H1 (cell line): ENCODE measurements at regions not wholly inside any gene's neighbourhood (a gene's known extent, or its start where the extent isn't known, plus 50 kb on each side); places are given as distances from the start of the nearest gene placed in this dataset.

Experiments used
- CTCF ChIA-PET: fragments of 300-600 bp; sonication (Branson Sonifier 250); formaldehyde crosslinking; loops from one replicate; lab custom pipeline; 2021; ENCODE audit not compliant: partially characterized antibody; lab: Charles Lee
- POLR2A ChIA-PET: fragments of 300-600 bp; sonication (Branson Sonifier 250); formaldehyde crosslinking; loops from one replicate; lab custom pipeline; 2021; ENCODE audit warnings: inconsistent platforms; ENCODE audit not compliant: partially characterized antibody; lab: Charles Lee
- DNase-seq, 2 experiments: peaks; one replicate each; pipeline versions ENCODE4 v3.0.0 to v3.0.0-alpha.2; 2010 to 2022; ENCODE audit warnings: low spot score in 2 of 2, low read depth in 1 of 2, mixed read lengths in 1 of 2
- FAIRE-seq: peaks from 2 replicates; lab custom pipeline; 2011; peaks lifted over from hg19 to GRCh38; lab: Jason Lieb, UNC
- H2AFZ ChIP-seq: 2 replicates; pipeline ENCODE4 v1.8.1; 2012; ENCODE audit warnings: low read length, inconsistent platforms
- H2AK5ac ChIP-seq: 2 replicates; pipeline ENCODE4 v1.6.1; 2013; ENCODE audit warnings: low read depth, low read length
- H2BK120ac ChIP-seq: replicated peaks from 2 replicates; pipeline ENCODE3; 2013; ENCODE audit warnings: low read depth, low read length, inconsistent platforms
- H2BK12ac ChIP-seq: 2 replicates; pipeline ENCODE4 v1.6.1; 2013; ENCODE audit warnings: low read depth, low read length
- H2BK15ac ChIP-seq: 2 replicates; pipeline ENCODE4 v1.6.1; 2013; ENCODE audit warnings: low read length
- H2BK20ac ChIP-seq: 2 replicates; pipeline ENCODE4 v1.6.1; 2013; ENCODE audit warnings: low read length
- H2BK5ac ChIP-seq: 2 replicates; pipeline ENCODE4 v1.6.1; 2013; ENCODE audit warnings: low read depth, low read length
- H3K14ac ChIP-seq: 2 replicates; pipeline ENCODE4 v1.6.1; 2013; ENCODE audit warnings: inconsistent platforms; ENCODE audit not compliant: insufficient read length
- H3K18ac ChIP-seq: 2 replicates; pipeline ENCODE4 v1.6.1; 2013; ENCODE audit warnings: low read length; ENCODE audit errors: extremely low read depth
- H3K23ac ChIP-seq: 2 replicates; pipeline ENCODE4 v1.6.1; 2013; ENCODE audit warnings: inconsistent platforms; ENCODE audit not compliant: insufficient read length
- H3K23me2 ChIP-seq: 2 replicates; pipeline ENCODE4 v1.6.1; 2013; ENCODE audit warnings: low read depth, low read length
- H3K27ac ChIP-seq: 2 replicates; pipeline ENCODE4 v1.6.1; 2011; ENCODE audit warnings: low read depth, low read length, inconsistent platforms
- H3K27me3 ChIP-seq, 4 experiments: replicated peaks in 1 of 4; 1 replicate in 1 of 4; 2 replicates in 3 of 4; pipeline versions ENCODE4 v1.6.1 to v1.8.1; 2011 to 2013; ENCODE audit warnings: low read length in 3 of 4, mild to moderate bottlenecking in 3 of 4, inconsistent platforms in 2 of 4, mixed read lengths in 2 of 4, moderate library complexity in 1 of 4; ENCODE audit not compliant: control insufficient read depth in 3 of 4, insufficient read depth in 3 of 4; ENCODE audit errors: extremely low read depth in 1 of 4
- H3K36me3 ChIP-seq, 4 experiments: 2 replicates each; pipeline versions ENCODE4 v1.6.1 to v1.8.1; 2011 to 2013; ENCODE audit warnings: mild to moderate bottlenecking in 4 of 4, low read length in 3 of 4, moderate library complexity in 2 of 4, control low read depth in 1 of 4, inconsistent platforms in 1 of 4; ENCODE audit not compliant: insufficient read depth in 4 of 4, control insufficient read depth in 2 of 4
- H3K4ac ChIP-seq: replicated peaks from 2 replicates; pipeline ENCODE3; 2013; ENCODE audit warnings: low read length, low read depth, mixed read lengths, inconsistent platforms; ENCODE audit not compliant: insufficient read length
- H3K4me1 ChIP-seq, 4 experiments: replicated peaks in 1 of 4; 1 replicate in 1 of 4; 2 replicates in 3 of 4; pipeline versions ENCODE4 v1.6.1 to v1.8.1; 2011 to 2013; ENCODE audit warnings: low read length in 3 of 4, inconsistent platforms in 2 of 4, mixed read lengths in 1 of 4; ENCODE audit not compliant: insufficient read depth in 4 of 4, control insufficient read depth in 3 of 4
- H3K4me2 ChIP-seq, 2 experiments: 2 replicates each; pipeline versions ENCODE4 v1.6.1 to v1.8.1; 2011 to 2013; ENCODE audit warnings: low read depth in 2 of 2, low read length in 2 of 2, control low read depth in 1 of 2, inconsistent platforms in 1 of 2, mild to moderate bottlenecking in 1 of 2; ENCODE audit not compliant: insufficient read depth in 1 of 2
- H3K4me3 ChIP-seq, 4 experiments: fragments of 200-600, 300-600 bp in 1 of 4; sonication (generic), shearing (Covaris generic), sonication (Bioruptor Twin) in 1 of 4; 2 replicates each; pipeline versions ENCODE4 v1.5.1 to v1.8.1; 2011 to 2016; ENCODE audit warnings: low read length in 4 of 4, low read depth in 3 of 4, control low read depth in 2 of 4, inconsistent platforms in 2 of 4, mild to moderate bottlenecking in 2 of 4, mixed read lengths in 1 of 4, moderate library complexity in 1 of 4; ENCODE audit not compliant: insufficient read depth in 2 of 4; ENCODE audit errors: extremely low read depth in 1 of 4
- H3K56ac ChIP-seq: replicated peaks from 2 replicates; pipeline ENCODE3; 2013; ENCODE audit warnings: low read depth, mild to moderate bottlenecking, mixed read lengths, low read length, inconsistent platforms; ENCODE audit not compliant: insufficient read length
- H3K79me1 ChIP-seq: 2 replicates; pipeline ENCODE4 v1.6.1; 2013; ENCODE audit warnings: low read depth, low read length, control low read depth
- H3K79me2 ChIP-seq, 2 experiments: 2 replicates each; pipeline versions ENCODE4 v1.6.1 to v1.8.1; 2012 to 2013; ENCODE audit warnings: low read length in 2 of 2, mild to moderate bottlenecking in 2 of 2, inconsistent platforms in 1 of 2; ENCODE audit not compliant: insufficient read depth in 2 of 2, control insufficient read depth in 1 of 2
- H3K9ac ChIP-seq, 4 experiments: replicated peaks in 1 of 4; 1 replicate in 1 of 4; 2 replicates in 3 of 4; pipeline versions ENCODE4 v1.6.1 to v1.8.1; 2011 to 2013; ENCODE audit warnings: low read depth in 3 of 4, low read length in 3 of 4, control low read depth in 2 of 4, mild to moderate bottlenecking in 2 of 4, moderate library complexity in 2 of 4, inconsistent platforms in 1 of 4; ENCODE audit errors: extremely low read depth in 1 of 4
- H3K9me3 ChIP-seq, 2 experiments: 2 replicates each; pipeline versions ENCODE4 v1.6.1 to v1.8.1; 2012 to 2013; ENCODE audit warnings: mild to moderate bottlenecking in 2 of 2, moderate library complexity in 2 of 2, control low read depth in 1 of 2, inconsistent platforms in 1 of 2, low read depth in 1 of 2, low read length in 1 of 2, mixed read lengths in 1 of 2; ENCODE audit not compliant: insufficient read depth in 2 of 2
- H4K20me1 ChIP-seq, 2 experiments: replicated peaks in 1 of 2; 2 replicates each; pipeline versions ENCODE3 to v1.8.1; 2011 to 2013; ENCODE audit warnings: inconsistent platforms in 2 of 2, low read length in 2 of 2, mild to moderate bottlenecking in 1 of 2; ENCODE audit not compliant: insufficient read depth in 2 of 2, control insufficient read depth in 1 of 2
- H4K5ac ChIP-seq: 2 replicates; pipeline ENCODE4 v1.6.1; 2013; ENCODE audit warnings: low read length, low read depth, mixed read lengths, inconsistent platforms; ENCODE audit not compliant: insufficient read length
- H4K8ac ChIP-seq: 2 replicates; pipeline ENCODE4 v1.8.0; 2013; ENCODE audit warnings: mild to moderate bottlenecking, moderate library complexity, low read length, inconsistent platforms; ENCODE audit not compliant: insufficient read depth; ENCODE audit errors: extremely low read depth
- H4K91ac ChIP-seq: replicated peaks from 2 replicates; pipeline ENCODE3; 2013; ENCODE audit warnings: low read length, mixed read lengths, inconsistent platforms; ENCODE audit not compliant: insufficient read length
- ATF3 ChIP-seq: IDR thresholded peaks from 2 replicates; pipeline ENCODE4 v1.6.1; 2011; ENCODE audit warnings: low read depth, mild to moderate bottlenecking, low read length; ENCODE audit not compliant: insufficient read depth
- BCL11A ChIP-seq, 2 experiments: IDR thresholded peaks; one replicate each; pipeline ENCODE4 v1.6.1; 2011; ENCODE audit warnings: low read depth in 2 of 2, low read length in 2 of 2, mild to moderate bottlenecking in 2 of 2
- CBX8 ChIP-seq: fragments of 300-800, 300-1000 bp; sonication (generic); IDR thresholded peaks from 2 replicates; pipeline ENCODE4 v1.7.1; 2016; ENCODE audit warnings: low read depth, low read length, borderline replicate concordance
- CEBPB ChIP-seq: IDR thresholded peaks from 2 replicates; pipeline ENCODE4 v1.6.1; 2012; ENCODE audit warnings: low read depth, low read length
- FOSL1 ChIP-seq: IDR thresholded peaks from 2 replicates; pipeline ENCODE4 v1.6.1; 2011; ENCODE audit warnings: mild to moderate bottlenecking, low read depth, low read length, moderate library complexity; ENCODE audit not compliant: insufficient read depth
- MAX ChIP-seq: IDR thresholded peaks from 2 replicates; pipeline ENCODE4 v1.6.1; 2012; ENCODE audit warnings: inconsistent platforms
- POU5F1 ChIP-seq: IDR thresholded peaks from 2 replicates; pipeline ENCODE4 v1.6.1; 2011; ENCODE audit warnings: low read depth, mild to moderate bottlenecking, low read length, moderate library complexity
- RBBP5 ChIP-seq: IDR thresholded peaks from 2 replicates; pipeline ENCODE4 v1.7.1; 2012; ENCODE audit warnings: low read depth, mild to moderate bottlenecking, inconsistent platforms, low read length, moderate library complexity, borderline replicate concordance
- SAP30 ChIP-seq: fragments of 300-600 bp; sonication (generic); IDR thresholded peaks from 2 replicates; pipeline ENCODE4 v1.7.1; 2012; ENCODE audit warnings: low read length, moderate library complexity, mild to moderate bottlenecking, inconsistent platforms; ENCODE audit not compliant: insufficient read depth, insufficient replicate concordance
- TAF1 ChIP-seq: IDR thresholded peaks from 2 replicates; pipeline ENCODE4 v1.6.1; 2011; ENCODE audit warnings: mild to moderate bottlenecking, low read depth, low read length
- TAF7 ChIP-seq: optimal IDR thresholded peaks from 2 replicates; pipeline ENCODE3; 2011; ENCODE audit warnings: low read depth, mild to moderate bottlenecking, inconsistent platforms, low read length, moderate library complexity, borderline replicate concordance

GRCh38 chr14:41482861-41483260 is 123.8 kb upstream of the LRFN5 start:
- Histone ChIP-seq H3K36me3 (no peaks in the 10 kb centered on the region), H2AK5ac (no peak overlapping the region), H3K56ac (no peak overlapping the region), H3K23me2 (no peaks in the 10 kb centered on the region), H3K4me1 (no peaks in the 10 kb centered on the region), H3K79me1 (no peaks in the 10 kb centered on the region), H3K9ac (no peak overlapping the region), H2BK15ac (no peak overlapping the region), H2BK5ac (no peak overlapping the region), H3K27ac (no peak overlapping the region), H3K4ac (no peak overlapping the region), H4K5ac (no peak overlapping the region), H3K4me2 (no peak overlapping the region), H2BK120ac (no peak overlapping the region), H3K79me2 (no peaks in the 10 kb centered on the region), H3K27me3 (no peaks in the 10 kb centered on the region), H3K9me3 (no peaks in the 10 kb centered on the region), H4K91ac (no peak overlapping the region), H2AFZ (no peak overlapping the region), H3K14ac (no peak overlapping the region), H3K23ac (no peak overlapping the region), H2BK20ac (no peak overlapping the region), H3K4me3 (no peak overlapping the region), H2BK12ac (no peak overlapping the region), H3K18ac (no peak overlapping the region)
- FAIRE-seq (no peak), DNase-seq (no peak)
- ChIA-PET CTCF (interaction anchor here (0.9 kb wide), 1 partner anchor 118 kb away, joined by 3 read pairs; no protein-coding TSS in a partner anchor), POLR2A (no interaction called here)
- no peak for TF ChIP-seq TAF1
- TF ChIP-seq FOSL1: no peak
- TF ChIP-seq RBBP5: no peak
- no peak for TF ChIP-seq CBX8
- no peak for TF ChIP-seq POU5F1
- TF ChIP-seq ATF3: no peak
- no peak for TF ChIP-seq BCL11A (IDR thresholded peaks at IDR 0.05; ENCODE audit: low read depth in 2 of 2, low read length in 2 of 2)
- no peak for TF ChIP-seq CEBPB
- no peak for TF ChIP-seq TAF7
- TF ChIP-seq MAX: no peak
- no peak for TF ChIP-seq SAP30
- TF ChIP-seq, all 59 proteins: peak for 0
- no peak overlapping the region for H4K8ac ChIP-seq
- no peaks in the 10 kb centered on the region for H4K20me1 ChIP-seq
